ENCODE measurements at regions not wholly inside any gene's neighbourhood (a gene's known extent, or its start where the extent isn't known, plus 50 kb on each side); places are given as distances from the start of the nearest gene placed in this dataset.

- no peaks in the 10 kb centered on the region for H3K36me3 ChIP-seq
- intact Hi-C loops (cut with DNase I): no loop called here
- H3K9me3 ChIP-seq: no peaks in the 10 kb centered on the region
- H3K4me3 ChIP-seq: no peak overlapping the region
- TF ChIP-seq POLR2A (IDR thresholded peaks at IDR 0.05) (no peak), CTCF (IDR thresholded peaks at IDR 0.05) (no peak), POLR2AphosphoS5 (IDR thresholded peaks at IDR 0.05; ENCODE audit: insufficient read depth in 1 of 2, low read depth in 1 of 2) (no peak)
- H3K27me3 ChIP-seq: no peaks in the 10 kb centered on the region
- no peak for DNase-seq (ENCODE audit: extremely low spot score in 2 of 2)
- no peak overlapping the region for H3K27ac ChIP-seq
- no peaks in the 10 kb centered on the region for H3K4me1 ChIP-seq
Observed at GRCh38 chr15:58287891-58288290, 143.9 kb upstream of the LIPC start.

- no peak for DNase-seq (ENCODE audit: extremely low spot score in 2 of 2)
- intact Hi-C loops (cut with DNase I): no loop called here
Observed at GRCh38 chr15:58288592-58288991, 143.2 kb upstream of the LIPC start.

GRCh38 chr15:58291848-58292247 lies 139.9 kb upstream of the LIPC start:
- H3K27me3 ChIP-seq: no peaks in the 10 kb centered on the region
- DNase-seq (ENCODE audit: extremely low spot score in 2 of 2): no peak
- no peak for TF ChIP-seq CTCF (IDR thresholded peaks at IDR 0.05)
- TF ChIP-seq POLR2A (IDR thresholded peaks at IDR 0.05): no peak
- TF ChIP-seq POLR2AphosphoS5 (IDR thresholded peaks at IDR 0.05; ENCODE audit: insufficient read depth in 1 of 2, low read depth in 1 of 2): no peak
- no peak overlapping the region for H3K4me3 ChIP-seq
- no peaks in the 10 kb centered on the region for H3K36me3 ChIP-seq
- H3K4me1 ChIP-seq: no peaks in the 10 kb centered on the region
- H3K27ac ChIP-seq: no peak overlapping the region
- intact Hi-C loops (cut with DNase I): no loop called here
- H3K9me3 ChIP-seq: no peaks in the 10 kb centered on the region

More at GRCh38 chr15:58288592-58288991, 143.2 kb upstream of the LIPC start:
- Histone ChIP-seq H3K27ac (no peak overlapping the region), H3K9me3 (no peaks in the 10 kb centered on the region), H3K4me1 (no peaks in the 10 kb centered on the region), H3K36me3 (no peaks in the 10 kb centered on the region), H3K4me3 (no peak overlapping the region), H3K27me3 (no peaks in the 10 kb centered on the region)
- TF ChIP-seq CTCF (IDR thresholded peaks at IDR 0.05) (no peak), POLR2AphosphoS5 (IDR thresholded peaks at IDR 0.05; ENCODE audit: insufficient read depth in 1 of 2, low read depth in 1 of 2) (no peak), POLR2A (IDR thresholded peaks at IDR 0.05) (no peak)

GRCh38 chr15:58292751-58293175 lies 139.0 kb upstream of the LIPC start:
- TF ChIP-seq POLR2AphosphoS5 (IDR thresholded peaks at IDR 0.05; ENCODE audit: insufficient read depth in 1 of 2, low read depth in 1 of 2) (no peak), CTCF (IDR thresholded peaks at IDR 0.05) (no peak), POLR2A (IDR thresholded peaks at IDR 0.05) (no peak)
- Histone ChIP-seq H3K4me3 (no peak overlapping the region), H3K9me3 (no peaks in the 10 kb centered on the region), H3K27me3 (no peaks in the 10 kb centered on the region), H3K27ac (no peak overlapping the region), H3K4me1 (no peaks in the 10 kb centered on the region), H3K36me3 (no peaks in the 10 kb centered on the region)
- no peak for DNase-seq (ENCODE audit: extremely low spot score in 2 of 2)
- intact Hi-C loops (cut with DNase I): no loop called here

GRCh38 chr15:58293622-58294550 lies 137.9 kb upstream of the LIPC start:
- intact Hi-C loops (cut with DNase I): no loop called here
- TF ChIP-seq CTCF (IDR thresholded peaks at IDR 0.05): no peak
- TF ChIP-seq POLR2AphosphoS5 (IDR thresholded peaks at IDR 0.05; ENCODE audit: insufficient read depth in 1 of 2, low read depth in 1 of 2): no peak
- no peak for TF ChIP-seq POLR2A (IDR thresholded peaks at IDR 0.05)
- H3K9me3 ChIP-seq: no peaks in the 10 kb centered on the region

More at GRCh38 chr15:58293622-58294550, 137.9 kb upstream of the LIPC start:
- H3K27ac ChIP-seq: no peak overlapping the region
- H3K4me3 ChIP-seq: no peak overlapping the region
- no peaks in the 10 kb centered on the region for H3K27me3 ChIP-seq
- no peaks in the 10 kb centered on the region for H3K4me1 ChIP-seq
- no peak for DNase-seq (ENCODE audit: extremely low spot score in 2 of 2)
- H3K36me3 ChIP-seq: no peaks in the 10 kb centered on the region
